HEK293 (cell line): ENCODE measurements at regions not wholly inside any gene's neighbourhood (a gene's known extent, or its start where the extent isn't known, plus 50 kb on each side); places are given as distances from the start of the nearest gene placed in this dataset.

Experiments used
- BCL6B ChIP-seq: fragments of 450-650 bp; formaldehyde crosslinking; IDR thresholded peaks from 2 replicates; pipeline ENCODE4 v1.5.1; 2017; ENCODE audit warnings: missing biosample characterization, missing genetic modification characterization
- KLF9 ChIP-seq: fragments of 450-650 bp; formaldehyde crosslinking; IDR thresholded peaks from 2 replicates; pipeline ENCODE4 v1.5.1; 2016; ENCODE audit warnings: missing biosample characterization, missing genetic modification characterization, low read depth
- PATZ1 ChIP-seq: fragments of 450-650 bp; formaldehyde crosslinking; IDR thresholded peaks from 2 replicates; pipeline ENCODE4 v1.5.1; 2016; ENCODE audit warnings: missing biosample characterization, missing genetic modification characterization
- PRDM4 ChIP-seq: fragments of 450-650 bp; formaldehyde crosslinking; IDR thresholded peaks from 2 replicates; pipeline ENCODE4 v1.5.1; 2017; ENCODE audit warnings: missing biosample characterization, missing genetic modification characterization
- REST ChIP-seq: fragments of 450-650 bp; formaldehyde crosslinking; IDR thresholded peaks from 2 replicates; pipeline ENCODE4 v1.5.1; 2016; ENCODE audit warnings: missing biosample characterization, missing genetic modification characterization
- ZBTB8A ChIP-seq: fragments of 450-650 bp; formaldehyde crosslinking; IDR thresholded peaks from 2 replicates; pipeline ENCODE4 v1.5.1; 2016; ENCODE audit warnings: missing biosample characterization, missing genetic modification characterization
- ZNF133 ChIP-seq: fragments of 450-650 bp; formaldehyde crosslinking; IDR thresholded peaks from 2 replicates; pipeline ENCODE4 v1.5.1; 2016; ENCODE audit warnings: missing biosample characterization, missing genetic modification characterization
- ZNF23 ChIP-seq: fragments of 450-650 bp; formaldehyde crosslinking; IDR thresholded peaks from 2 replicates; pipeline ENCODE4 v1.5.1; 2016; ENCODE audit warnings: missing biosample characterization, missing genetic modification characterization, borderline replicate concordance
- ZNF274 ChIP-seq, 2 experiments: fragments of 200-500 bp in 1 of 2; fragments of 450-650 bp in 1 of 2; sonication (Bioruptor generic) in 1 of 2; formaldehyde crosslinking in 1 of 2; IDR thresholded peaks; 2 replicates each; pipeline versions ENCODE4 v1.5.1 to v1.6.1; 2014 to 2016; ENCODE audit warnings: borderline replicate concordance in 1 of 2, inconsistent platforms in 1 of 2, low read length in 1 of 2, missing biosample characterization in 1 of 2, missing genetic modification characterization in 1 of 2
- TF ChIP-seq, protein P1 (sequence below): fragments of 450-650 bp; formaldehyde crosslinking; IDR thresholded peaks from 2 replicates; pipeline ENCODE4 v1.5.1; 2016; ENCODE audit warnings: missing biosample characterization, missing genetic modification characterization

DNA sequence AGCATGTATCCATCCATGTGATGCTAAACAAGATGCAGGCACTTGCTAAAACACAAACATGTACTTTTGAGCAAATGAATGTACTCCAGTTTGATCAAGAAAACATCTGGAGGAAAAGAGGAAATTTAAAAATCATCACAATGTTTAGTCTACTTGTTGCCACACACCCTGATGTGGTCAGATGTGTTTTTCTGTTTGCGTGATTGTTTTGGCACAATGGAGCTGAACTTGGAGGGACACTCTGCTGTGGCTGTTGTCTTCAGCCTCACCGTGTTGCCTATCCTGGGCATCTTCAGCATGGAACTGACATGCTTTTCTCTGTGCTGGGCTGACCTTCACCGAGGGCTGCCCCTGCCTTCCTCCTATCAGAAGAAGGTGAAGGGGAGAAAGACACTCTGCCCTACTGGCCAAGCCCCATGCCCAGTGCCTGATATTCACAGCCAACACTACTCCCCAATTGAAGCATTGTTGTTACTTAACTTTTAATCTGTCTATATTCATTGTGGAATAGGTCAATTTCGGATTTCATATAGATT is 268.3 kb upstream of the IGFBP3 start:
- no peak for TF ChIP-seq REST (tag by site-specific recombination)
- TF ChIP-seq ZNF133 (tag by site-specific recombination), result no peak
- TF ChIP-seq ZBTB8A, result no peak
- TF ChIP-seq, protein P1, sequence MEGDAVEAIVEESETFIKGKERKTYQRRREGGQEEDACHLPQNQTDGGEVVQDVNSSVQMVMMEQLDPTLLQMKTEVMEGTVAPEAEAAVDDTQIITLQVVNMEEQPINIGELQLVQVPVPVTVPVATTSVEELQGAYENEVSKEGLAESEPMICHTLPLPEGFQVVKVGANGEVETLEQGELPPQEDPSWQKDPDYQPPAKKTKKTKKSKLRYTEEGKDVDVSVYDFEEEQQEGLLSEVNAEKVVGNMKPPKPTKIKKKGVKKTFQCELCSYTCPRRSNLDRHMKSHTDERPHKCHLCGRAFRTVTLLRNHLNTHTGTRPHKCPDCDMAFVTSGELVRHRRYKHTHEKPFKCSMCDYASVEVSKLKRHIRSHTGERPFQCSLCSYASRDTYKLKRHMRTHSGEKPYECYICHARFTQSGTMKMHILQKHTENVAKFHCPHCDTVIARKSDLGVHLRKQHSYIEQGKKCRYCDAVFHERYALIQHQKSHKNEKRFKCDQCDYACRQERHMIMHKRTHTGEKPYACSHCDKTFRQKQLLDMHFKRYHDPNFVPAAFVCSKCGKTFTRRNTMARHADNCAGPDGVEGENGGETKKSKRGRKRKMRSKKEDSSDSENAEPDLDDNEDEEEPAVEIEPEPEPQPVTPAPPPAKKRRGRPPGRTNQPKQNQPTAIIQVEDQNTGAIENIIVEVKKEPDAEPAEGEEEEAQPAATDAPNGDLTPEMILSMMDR, result no peak
- no peak for TF ChIP-seq ZNF23
- no peak for TF ChIP-seq BCL6B (tag by site-specific recombination)
- TF ChIP-seq KLF9 (tag by site-specific recombination), result no peak
- TF ChIP-seq PATZ1 (tag by site-specific recombination), result no peak
- no peak for TF ChIP-seq ZNF274 (IDR thresholded peaks at IDR 0.05; ENCODE audit: low read length)
- TF ChIP-seq ZNF274 (tag by site-specific recombination; IDR thresholded peaks at IDR 0.05; ENCODE audit: borderline replicate concordance), result no peak
- TF ChIP-seq PRDM4 (tag by site-specific recombination), result no peak
